Esophagus (tissue), 2 donors: ENCODE measurements at regions not wholly inside any gene's neighbourhood (a gene's known extent, or its start where the extent isn't known, plus 50 kb on each side); places are given as distances from the start of the nearest gene placed in this dataset.

Experiments
- H3K27ac ChIP-seq, 2 donors: one replicate each; pipeline ENCODE4 v1.5.1; 2013; ENCODE audit warnings: low read depth in 2 of 2, mild to moderate bottlenecking in 2 of 2, inconsistent platforms in 1 of 2, low read length in 1 of 2, moderate library complexity in 1 of 2
- H3K27me3 ChIP-seq, 2 donors: one replicate each; pipeline ENCODE4 v1.6.1; 2013; ENCODE audit warnings: low read length in 2 of 2, control low read depth in 1 of 2, mild to moderate bottlenecking in 1 of 2; ENCODE audit not compliant: insufficient read depth in 2 of 2, control insufficient read depth in 1 of 2
- H3K36me3 ChIP-seq, 2 donors: one replicate each; pipeline ENCODE4 v1.6.1; 2013; ENCODE audit warnings: low read length in 1 of 2; ENCODE audit not compliant: control insufficient read depth in 2 of 2, insufficient read depth in 2 of 2
- H3K4me1 ChIP-seq, 2 donors: one replicate each; pipeline ENCODE4 v1.6.1; 2013; ENCODE audit warnings: low read length in 1 of 2; ENCODE audit not compliant: control insufficient read depth in 2 of 2, insufficient read depth in 2 of 2
- H3K4me3 ChIP-seq, 2 donors: one replicate each; pipeline ENCODE4 v1.5.1; 2013; ENCODE audit warnings: low read length in 2 of 2, mild to moderate bottlenecking in 2 of 2, low read depth in 1 of 2, moderate library complexity in 1 of 2
- H3K9me3 ChIP-seq, 2 donors: one replicate each; pipeline ENCODE4 v1.6.1; 2013; ENCODE audit warnings: mild to moderate bottlenecking in 2 of 2, low read depth in 1 of 2, low read length in 1 of 2, moderate library complexity in 1 of 2; ENCODE audit not compliant: control insufficient read depth in 2 of 2, insufficient read depth in 1 of 2
- WGBS, 2 donors: extraction: QIAGEN DNeasy Blood & Tissue Kit; methylation state at CpG; one replicate each; pipeline ENCODE4 v1.1.7; 2013; 5-methylcytosine and 5-hydroxymethylcytosine counted together
- donor health status: healthy with polysubstance abuse.
- donor health status: Bipolar disorder and iron deficiency.

DNA sequence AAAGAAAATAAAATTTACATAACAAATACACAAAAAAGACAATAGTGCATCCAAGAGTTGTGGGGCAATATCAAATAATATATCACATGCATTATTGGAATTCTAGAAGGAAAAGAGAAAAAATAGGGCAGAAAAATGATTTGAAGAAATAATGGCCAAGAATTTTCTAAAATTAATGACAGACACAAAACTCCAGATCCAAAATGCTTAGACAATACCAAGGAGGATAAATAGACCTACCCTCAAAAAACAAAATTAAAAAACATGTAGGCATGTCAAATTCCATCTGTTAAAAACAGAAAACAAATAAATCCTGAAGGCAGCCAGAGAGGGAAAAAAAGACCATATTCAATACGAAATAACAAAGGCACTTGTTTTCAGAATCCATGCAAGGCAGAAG is 191.5 kb upstream of the ZNF536 start:
- Histone ChIP-seq H3K4me3 (no peak overlapping the region), H3K27ac (no peak overlapping the region), H3K4me1 (no peaks in the 10 kb centered on the region), H3K27me3 (no peaks in the 10 kb centered on the region), H3K9me3 (peaks cover 0 to 3% of the 10 kb centered on the region in 2 donors), H3K36me3 (no peaks in the 10 kb centered on the region)
- WGBS, 2 donors: 80 to 81% methylated on average over 1 of the region's 1 CpG

DNA sequence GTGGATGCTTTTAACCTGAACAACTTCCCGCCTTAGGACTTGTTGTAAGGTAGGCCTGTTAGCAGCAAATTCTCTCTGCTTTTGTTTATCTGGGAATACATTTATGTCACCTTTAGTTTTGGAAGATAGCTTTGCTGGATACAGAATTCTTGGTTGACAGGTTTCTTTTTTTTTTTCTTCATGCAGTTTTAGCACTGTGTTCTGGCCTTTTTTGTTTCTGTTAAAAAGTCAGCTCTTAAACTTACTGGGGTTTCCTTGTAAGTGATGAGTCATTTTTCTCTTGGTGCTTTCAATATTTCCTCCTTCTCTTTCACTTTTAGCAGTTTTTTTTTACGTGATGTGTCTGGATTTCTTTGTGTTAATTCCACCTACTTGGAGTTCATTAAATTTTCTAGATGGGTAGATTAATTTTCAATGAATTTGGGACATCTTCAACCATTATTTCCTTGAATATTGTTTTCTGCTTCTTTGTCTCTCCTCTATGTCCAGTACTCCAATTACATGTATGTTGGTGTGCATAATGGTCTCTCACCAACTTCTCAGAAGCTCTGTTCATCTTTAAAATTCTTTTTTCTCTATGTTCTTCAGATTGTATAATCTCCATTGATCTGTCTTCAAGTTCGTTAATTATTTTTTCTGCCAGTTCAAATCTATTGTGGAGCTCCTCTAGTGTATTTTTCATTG is 188.2 kb upstream of the ZNF536 start:
- H3K9me3 ChIP-seq: no peaks in the 10 kb centered on the region

DNA sequence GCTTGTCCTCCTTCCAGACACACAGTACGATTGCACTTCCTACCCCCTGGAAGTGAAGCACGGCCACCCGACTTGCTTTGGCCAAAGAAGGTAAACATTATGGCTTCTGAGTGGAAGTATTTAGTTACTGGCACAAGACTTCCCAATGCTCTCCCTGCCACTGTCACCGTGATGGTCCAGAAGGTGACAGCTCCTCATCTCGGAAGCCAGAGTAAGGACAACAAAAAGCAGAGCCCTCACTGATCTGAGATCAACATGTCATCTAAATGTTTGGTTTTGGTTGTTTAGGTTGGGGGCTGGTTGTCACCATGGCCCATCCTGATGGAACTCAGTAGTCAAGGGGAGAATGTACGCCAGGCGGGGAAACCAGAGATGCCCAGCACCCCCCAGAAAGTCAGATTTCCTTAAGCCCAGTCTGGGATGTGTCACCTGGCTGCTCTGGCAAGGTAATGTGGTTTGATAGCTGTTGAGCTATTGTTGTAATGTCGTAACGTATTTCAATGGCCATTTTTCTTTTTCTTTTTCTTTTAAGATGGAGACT is 170.1 kb upstream of the ZNF536 start:
- 76 to 78% methylated on average over 9 of the region's 9 CpGs for WGBS, 2 donors
- H3K9me3 ChIP-seq: peaks cover 0 to under 1% of the 10 kb centered on the region in 2 donors
- H3K4me3 ChIP-seq: no peak overlapping the region
- H3K27ac ChIP-seq: no peak overlapping the region
- no peaks in the 10 kb centered on the region for H3K36me3 ChIP-seq
- H3K27me3 ChIP-seq: no peaks in the 10 kb centered on the region
- H3K4me1 ChIP-seq: no peaks in the 10 kb centered on the region

More for the DNA sequence above, 188.2 kb upstream of the ZNF536 start:
- Histone ChIP-seq H3K4me1 (no peaks in the 10 kb centered on the region), H3K27ac (no peak overlapping the region), H3K36me3 (no peaks in the 10 kb centered on the region), H3K4me3 (no peak overlapping the region), H3K27me3 (no peaks in the 10 kb centered on the region)
- 71 to 77% methylated on average over 3 of the region's 3 CpGs for WGBS, 2 donors

DNA sequence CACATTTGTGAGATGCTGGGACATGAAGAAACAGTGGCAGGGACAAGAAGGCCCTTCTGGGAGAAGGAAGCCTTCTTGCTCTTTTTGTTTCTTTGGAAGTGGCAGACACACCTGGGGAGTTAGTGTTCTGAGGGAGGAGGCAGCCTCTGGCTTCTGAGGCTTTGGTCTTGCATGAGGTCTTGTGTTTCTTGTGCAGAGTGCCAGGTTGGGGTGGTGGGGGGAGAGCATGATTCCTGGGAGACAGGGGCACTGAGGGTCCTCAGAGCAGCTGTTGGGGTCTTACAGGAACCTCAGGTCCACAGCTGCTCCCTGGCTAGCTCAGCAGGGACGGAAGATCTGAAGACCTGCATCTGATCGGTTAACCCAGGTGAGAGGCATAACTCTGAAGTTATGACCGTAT is 167.5 kb upstream of the ZNF536 start:
- no peaks in the 10 kb centered on the region for H3K27me3 ChIP-seq
- no peak overlapping the region for H3K27ac ChIP-seq
- H3K36me3 ChIP-seq: no peaks in the 10 kb centered on the region
- WGBS, 2 donors: 93% methylated on average over 3 of the region's 3 CpGs
- no peak overlapping the region for H3K4me3 ChIP-seq
- no peaks in the 10 kb centered on the region for H3K4me1 ChIP-seq
- H3K9me3 ChIP-seq: peaks cover 0 to 3% of the 10 kb centered on the region in 2 donors

DNA sequence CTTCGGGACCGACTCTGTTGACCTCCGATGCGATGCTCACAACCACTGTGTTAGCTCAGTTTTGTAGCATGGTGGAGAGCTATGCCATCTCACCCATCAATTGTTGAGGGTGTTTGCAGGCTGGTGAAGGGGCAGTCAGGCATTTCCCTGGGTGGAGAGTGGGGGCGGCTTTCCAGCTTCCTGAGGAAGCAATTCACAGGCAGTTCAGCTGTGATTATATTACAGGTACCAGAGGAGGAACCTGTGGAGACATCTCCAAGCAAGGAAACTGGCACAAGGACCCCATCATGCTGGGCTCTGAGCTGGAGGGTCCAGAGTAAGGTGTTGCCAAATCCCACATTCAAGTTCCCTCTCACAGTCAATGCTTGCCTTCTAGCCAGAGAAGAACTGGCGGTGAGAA is 166.0 kb upstream of the ZNF536 start:
- H3K9me3 ChIP-seq: peaks cover 0 to 3% of the 10 kb centered on the region in 2 donors
- no peaks in the 10 kb centered on the region for H3K27me3 ChIP-seq
- no peak overlapping the region for H3K4me3 ChIP-seq
- H3K36me3 ChIP-seq: no peaks in the 10 kb centered on the region
- WGBS, 2 donors: 92% methylated on average over 6 of the region's 6 CpGs
- H3K4me1 ChIP-seq: no peaks in the 10 kb centered on the region
- H3K27ac ChIP-seq: no peak overlapping the region

DNA sequence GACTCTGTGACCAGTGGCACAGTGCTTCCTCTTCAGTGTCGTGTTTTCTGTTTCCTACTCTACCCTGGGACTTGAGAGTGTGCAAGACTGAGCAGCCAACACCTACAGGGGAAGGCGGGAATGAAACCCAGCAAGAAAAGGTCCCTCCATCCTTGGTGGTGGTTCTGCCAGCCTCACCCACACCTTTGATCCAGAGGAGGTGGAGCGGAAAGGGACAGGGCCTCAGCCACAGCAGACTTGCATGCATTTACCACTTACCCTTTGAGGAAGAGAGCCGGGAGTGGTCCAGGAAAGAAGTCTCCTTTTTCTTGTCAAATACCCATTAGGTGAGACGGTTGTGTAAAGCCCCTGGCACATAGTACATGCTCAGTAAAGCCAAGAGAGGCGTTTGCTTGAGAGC is 164.8 kb upstream of the ZNF536 start:
- Histone ChIP-seq H3K9me3 (peaks cover 0 to 3% of the 10 kb centered on the region in 2 donors), H3K27me3 (no peaks in the 10 kb centered on the region), H3K27ac (no peak overlapping the region), H3K36me3 (no peaks in the 10 kb centered on the region), H3K4me3 (no peak overlapping the region), H3K4me1 (no peaks in the 10 kb centered on the region)
- 76 to 80% methylated on average over 6 of the region's 6 CpGs for WGBS, 2 donors

DNA sequence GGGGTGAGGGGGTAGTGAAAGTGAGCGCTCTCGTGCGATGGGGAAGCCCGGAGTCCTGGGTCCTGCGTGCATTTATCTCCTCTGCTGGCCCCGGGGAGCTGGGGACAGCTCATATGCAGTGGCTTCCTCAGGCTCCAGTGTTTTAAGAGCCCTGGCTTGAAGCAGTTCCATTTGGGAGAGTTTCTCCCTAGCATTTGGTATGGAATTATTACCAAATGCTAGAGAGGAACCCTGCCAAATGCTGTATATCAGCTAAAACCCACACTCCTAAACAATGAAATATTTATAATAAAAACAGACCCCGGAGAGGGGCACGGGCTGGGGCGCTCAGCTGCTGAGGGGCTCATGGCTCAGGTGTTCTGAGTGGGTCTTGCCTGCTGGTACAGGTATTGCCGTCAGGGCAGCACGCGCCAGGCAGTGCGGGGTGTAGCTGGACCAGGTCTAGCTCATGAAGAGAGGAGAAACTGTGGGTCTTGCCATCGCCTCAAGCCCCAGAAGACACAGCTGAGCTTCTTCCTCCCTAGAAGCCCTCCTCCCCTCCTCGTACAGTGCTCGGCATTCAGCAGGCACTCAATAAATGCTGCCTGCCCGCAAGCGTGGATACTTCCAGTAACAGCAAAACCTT is 163.6 kb upstream of the ZNF536 start:
- Histone ChIP-seq H3K4me3 (no peak overlapping the region), H3K27ac (no peak overlapping the region), H3K4me1 (no peaks in the 10 kb centered on the region), H3K27me3 (no peaks in the 10 kb centered on the region), H3K36me3 (no peaks in the 10 kb centered on the region), H3K9me3 (peaks cover 0 to 3% of the 10 kb centered on the region in 2 donors)
- 86% methylated on average over 17 to 18 of the region's 18 CpGs for WGBS, 2 donors

DNA sequence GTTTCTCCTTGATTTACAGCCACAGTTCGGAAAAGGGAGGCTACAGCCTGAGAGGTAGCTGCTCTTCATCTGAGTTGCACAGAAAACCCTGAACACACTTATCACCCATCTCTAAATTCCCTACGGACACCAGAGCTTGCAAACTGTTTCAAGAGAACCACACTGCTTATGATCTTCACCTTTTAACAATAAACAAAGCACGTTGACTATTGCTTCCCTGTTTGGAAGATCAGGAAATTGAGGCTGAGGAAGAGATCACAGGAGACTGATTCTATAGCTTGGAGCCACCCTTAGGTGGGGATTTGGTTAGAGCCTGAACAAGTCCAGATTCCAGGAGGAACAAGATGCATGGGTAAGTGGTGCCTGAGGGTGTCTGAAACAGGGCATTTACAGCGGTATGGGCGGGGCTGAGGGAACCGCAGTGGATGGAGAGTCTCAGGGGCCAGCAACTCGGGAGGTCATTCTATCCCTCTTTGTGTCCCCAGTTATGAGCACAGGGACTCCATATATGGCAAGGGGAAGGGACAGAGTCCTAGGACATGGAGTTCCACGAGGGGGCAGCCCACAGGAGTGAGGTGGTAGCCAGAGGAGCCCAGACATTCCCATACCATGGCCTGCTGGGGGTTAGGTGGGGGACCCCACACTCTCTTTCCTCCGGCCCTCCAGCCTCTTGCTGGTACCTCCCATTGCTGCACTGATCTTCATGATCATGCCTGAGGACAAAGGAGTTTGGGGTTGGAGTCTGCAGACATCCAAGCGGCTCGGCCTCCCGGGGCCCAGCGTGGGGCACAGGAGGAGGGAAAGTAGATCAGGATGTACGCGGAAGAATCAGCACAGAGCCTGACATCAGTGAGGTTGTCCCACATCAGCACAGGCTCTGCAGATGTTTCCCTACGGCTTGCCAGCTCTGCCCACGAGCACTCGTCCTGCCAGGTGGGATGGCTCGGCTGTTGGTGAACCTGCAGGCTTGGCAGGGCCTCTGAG is 162.3 kb upstream of the ZNF536 start:
- Histone ChIP-seq H3K27me3 (no peaks in the 10 kb centered on the region), H3K4me1 (no peaks in the 10 kb centered on the region), H3K4me3 (no peak overlapping the region), H3K27ac (no peak overlapping the region), H3K36me3 (no peaks in the 10 kb centered on the region), H3K9me3 (peaks cover 0 to 3% of the 10 kb centered on the region in 2 donors)
- WGBS, 2 donors: 71 to 72% methylated on average over 19 of the region's 19 CpGs

DNA sequence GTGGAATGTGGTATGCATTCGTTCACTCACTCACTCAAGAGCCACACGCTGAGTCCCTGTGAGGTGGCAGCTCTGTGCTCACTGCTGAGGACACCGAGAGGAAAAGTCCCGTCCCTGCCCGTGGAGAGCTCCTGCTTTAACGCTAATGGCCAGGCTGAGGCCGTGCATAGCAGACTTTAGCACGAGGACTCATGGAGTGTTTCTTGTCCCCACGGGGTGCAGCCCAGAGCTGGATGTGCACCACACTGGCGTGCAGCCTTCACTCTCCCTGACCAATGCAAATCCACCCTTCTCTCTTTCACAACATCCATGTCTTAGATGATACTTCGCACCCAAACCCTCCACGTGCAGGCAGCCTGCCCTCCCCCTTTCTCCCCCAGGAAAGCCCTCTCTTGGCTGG is 159.6 kb upstream of the ZNF536 start:
- 82 to 84% methylated on average over 12 of the region's 12 CpGs for WGBS, 2 donors
- H3K4me1 ChIP-seq: no peaks in the 10 kb centered on the region
- no peak overlapping the region for H3K27ac ChIP-seq
- H3K27me3 ChIP-seq: no peaks in the 10 kb centered on the region
- H3K4me3 ChIP-seq: no peak overlapping the region
- no peaks in the 10 kb centered on the region for H3K36me3 ChIP-seq
- no peaks in the 10 kb centered on the region for H3K9me3 ChIP-seq
